NCI-H1694 (cell line): ENCODE measurements at regions not wholly inside any gene's neighbourhood (a gene's known extent, or its start where the extent isn't known, plus 50 kb on each side); places are given as distances from the start of the nearest gene placed in this dataset.

Experiments used
- DNase-seq: peaks from one replicate; lab custom pipeline; 2025; lab: John Stamatoyannopoulos, UW

GRCh38 chr10:130769146-130770017 is 542.1 kb downstream of the TCERG1L start:
- no peak for DNase-seq

GRCh38 chr10:130770018-130770630 is 541.4 kb downstream of the TCERG1L start:
- no peak for DNase-seq

GRCh38 chr10:130771491-130771946 is 540.0 kb downstream of the TCERG1L start:
- no peak for DNase-seq

GRCh38 chr10:130772056-130772455 is 539.5 kb downstream of the TCERG1L start:
- DNase-seq: no peak

GRCh38 chr10:130772676-130773075 is 538.8 kb downstream of the TCERG1L start:
- no peak for DNase-seq

- no peak for DNase-seq
These were observed 537.6 kb downstream of the TCERG1L start for GRCh38 chr10:130773941-130774340.

- no peak for DNase-seq
These were observed 536.6 kb downstream of the TCERG1L start for GRCh38 chr10:130774871-130775270.

GRCh38 chr10:130775311-130775710 is 536.2 kb downstream of the TCERG1L start:
- no peak for DNase-seq

GRCh38 chr10:130776724-130777123 is 534.8 kb downstream of the TCERG1L start:
- DNase-seq: no peak

- DNase-seq: no peak
These were observed 533.9 kb downstream of the TCERG1L start for GRCh38 chr10:130777507-130778165.

- DNase-seq: no peak
These were observed 533.4 kb downstream of the TCERG1L start for GRCh38 chr10:130778166-130778545.

GRCh38 chr10:130780763-130781162 is 530.8 kb downstream of the TCERG1L start:
- DNase-seq: no peak

- no peak for DNase-seq
These were observed 530.3 kb downstream of the TCERG1L start for GRCh38 chr10:130781206-130781605.

- no peak for DNase-seq
These were observed 529.9 kb downstream of the TCERG1L start for GRCh38 chr10:130781623-130782022.

GRCh38 chr10:130782467-130782866 is 529.1 kb downstream of the TCERG1L start:
- no peak for DNase-seq

GRCh38 chr10:130784326-130784725 is 527.2 kb downstream of the TCERG1L start:
- no peak for DNase-seq

- no peak for DNase-seq
These were observed 525.1 kb downstream of the TCERG1L start for GRCh38 chr10:130786365-130786966.

- no peak for DNase-seq
These were observed 524.3 kb downstream of the TCERG1L start for GRCh38 chr10:130787243-130787642.

GRCh38 chr10:130787821-130788220 is 523.7 kb downstream of the TCERG1L start:
- DNase-seq: no peak

- DNase-seq: no peak
These were observed 521.2 kb downstream of the TCERG1L start for GRCh38 chr10:130790339-130790738.

GRCh38 chr10:130792096-130792845 is 519.2 kb downstream of the TCERG1L start:
- no peak for DNase-seq

GRCh38 chr10:130795819-130796218 is 515.7 kb downstream of the TCERG1L start:
- DNase-seq: no peak
